Ishikawa (cell line): ENCODE measurements at regions not wholly inside any gene's neighbourhood (a gene's known extent, or its start where the extent isn't known, plus 50 kb on each side); places are given as distances from the start of the nearest gene placed in this dataset.

Experiments used
- RAD21 ChIP-seq: IDR thresholded peaks from 2 replicates; pipeline ENCODE4 v1.6.1; 2012; ENCODE audit warnings: low read depth
- TAF1 ChIP-seq: IDR thresholded peaks from 2 replicates; pipeline ENCODE4 v1.6.1; 2012; ENCODE audit warnings: low read depth, mild to moderate bottlenecking
- YY1 ChIP-seq: IDR thresholded peaks from 2 replicates; pipeline ENCODE4 v1.6.1; 2012; ENCODE audit warnings: low read depth
- TF ChIP-seq, protein P1 (sequence below): IDR thresholded peaks from 2 replicates; pipeline ENCODE4 v1.6.1; 2012
- TF ChIP-seq, protein P2 (sequence below): IDR thresholded peaks from 2 replicates; pipeline ENCODE4 v1.6.1; 2012
- TF ChIP-seq, protein P3 (sequence below): IDR thresholded peaks from 2 replicates; pipeline ENCODE4 v1.6.1; 2012; ENCODE audit warnings: low read depth, mild to moderate bottlenecking

DNA sequence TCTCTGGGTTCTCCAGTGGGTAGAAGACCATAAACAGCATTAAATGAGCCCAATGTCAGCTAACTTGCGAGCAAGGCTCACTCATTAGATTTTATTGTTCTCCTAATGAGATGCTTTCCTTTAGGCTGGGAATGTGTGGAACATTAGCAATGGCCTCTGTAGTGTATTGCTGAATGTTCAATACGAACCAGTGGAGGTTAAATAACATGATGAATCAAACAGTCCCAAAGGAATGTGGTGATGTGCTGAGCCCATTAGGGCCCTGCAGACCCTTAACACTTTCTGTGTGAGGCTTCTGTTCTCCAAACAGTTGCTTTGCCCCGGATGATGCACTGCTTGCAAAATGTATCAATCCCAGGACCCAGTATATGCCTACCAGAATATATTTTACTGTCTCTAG is 225.5 kb downstream of the ATG4C start:
- TF ChIP-seq RAD21 = no peak
- no peak for TF ChIP-seq TAF1
- TF ChIP-seq YY1 = no peak
- TF ChIP-seq, protein P1, sequence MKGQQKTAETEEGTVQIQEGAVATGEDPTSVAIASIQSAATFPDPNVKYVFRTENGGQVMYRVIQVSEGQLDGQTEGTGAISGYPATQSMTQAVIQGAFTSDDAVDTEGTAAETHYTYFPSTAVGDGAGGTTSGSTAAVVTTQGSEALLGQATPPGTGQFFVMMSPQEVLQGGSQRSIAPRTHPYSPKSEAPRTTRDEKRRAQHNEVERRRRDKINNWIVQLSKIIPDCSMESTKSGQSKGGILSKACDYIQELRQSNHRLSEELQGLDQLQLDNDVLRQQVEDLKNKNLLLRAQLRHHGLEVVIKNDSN = no peak
- TF ChIP-seq, protein P2, sequence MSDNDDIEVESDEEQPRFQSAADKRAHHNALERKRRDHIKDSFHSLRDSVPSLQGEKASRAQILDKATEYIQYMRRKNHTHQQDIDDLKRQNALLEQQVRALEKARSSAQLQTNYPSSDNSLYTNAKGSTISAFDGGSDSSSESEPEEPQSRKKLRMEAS = no peak
- TF ChIP-seq, protein P3, sequence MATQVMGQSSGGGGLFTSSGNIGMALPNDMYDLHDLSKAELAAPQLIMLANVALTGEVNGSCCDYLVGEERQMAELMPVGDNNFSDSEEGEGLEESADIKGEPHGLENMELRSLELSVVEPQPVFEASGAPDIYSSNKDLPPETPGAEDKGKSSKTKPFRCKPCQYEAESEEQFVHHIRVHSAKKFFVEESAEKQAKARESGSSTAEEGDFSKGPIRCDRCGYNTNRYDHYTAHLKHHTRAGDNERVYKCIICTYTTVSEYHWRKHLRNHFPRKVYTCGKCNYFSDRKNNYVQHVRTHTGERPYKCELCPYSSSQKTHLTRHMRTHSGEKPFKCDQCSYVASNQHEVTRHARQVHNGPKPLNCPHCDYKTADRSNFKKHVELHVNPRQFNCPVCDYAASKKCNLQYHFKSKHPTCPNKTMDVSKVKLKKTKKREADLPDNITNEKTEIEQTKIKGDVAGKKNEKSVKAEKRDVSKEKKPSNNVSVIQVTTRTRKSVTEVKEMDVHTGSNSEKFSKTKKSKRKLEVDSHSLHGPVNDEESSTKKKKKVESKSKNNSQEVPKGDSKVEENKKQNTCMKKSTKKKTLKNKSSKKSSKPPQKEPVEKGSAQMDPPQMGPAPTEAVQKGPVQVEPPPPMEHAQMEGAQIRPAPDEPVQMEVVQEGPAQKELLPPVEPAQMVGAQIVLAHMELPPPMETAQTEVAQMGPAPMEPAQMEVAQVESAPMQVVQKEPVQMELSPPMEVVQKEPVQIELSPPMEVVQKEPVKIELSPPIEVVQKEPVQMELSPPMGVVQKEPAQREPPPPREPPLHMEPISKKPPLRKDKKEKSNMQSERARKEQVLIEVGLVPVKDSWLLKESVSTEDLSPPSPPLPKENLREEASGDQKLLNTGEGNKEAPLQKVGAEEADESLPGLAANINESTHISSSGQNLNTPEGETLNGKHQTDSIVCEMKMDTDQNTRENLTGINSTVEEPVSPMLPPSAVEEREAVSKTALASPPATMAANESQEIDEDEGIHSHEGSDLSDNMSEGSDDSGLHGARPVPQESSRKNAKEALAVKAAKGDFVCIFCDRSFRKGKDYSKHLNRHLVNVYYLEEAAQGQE = no peak
